Esophagus muscularis mucosa (tissue), 3 donors: ENCODE measurements at regions not wholly inside any gene's neighbourhood (a gene's known extent, or its start where the extent isn't known, plus 50 kb on each side); places are given as distances from the start of the nearest gene placed in this dataset.

Source experiments
- POLR2A ChIP-seq: fragments of 450-650 bp; IDR thresholded peaks from one replicate; pipeline ENCODE4 v1.6.1; 2017; ENCODE audit warnings: antibody characterized with exemption, moderate library complexity, mild to moderate bottlenecking, low read depth
- TF ChIP-seq, protein P1 (sequence below), 3 experiments: fragments of 200-600 bp in 2 of 3; fragments of 450-650 bp in 1 of 3; sonication (generic) in 2 of 3; IDR thresholded peaks; one replicate each; pipeline ENCODE4 v1.5.1; 2017 to 2019; ENCODE audit warnings: antibody characterized with exemption in 3 of 3, mild to moderate bottlenecking in 2 of 3, moderate library complexity in 1 of 3

DNA sequence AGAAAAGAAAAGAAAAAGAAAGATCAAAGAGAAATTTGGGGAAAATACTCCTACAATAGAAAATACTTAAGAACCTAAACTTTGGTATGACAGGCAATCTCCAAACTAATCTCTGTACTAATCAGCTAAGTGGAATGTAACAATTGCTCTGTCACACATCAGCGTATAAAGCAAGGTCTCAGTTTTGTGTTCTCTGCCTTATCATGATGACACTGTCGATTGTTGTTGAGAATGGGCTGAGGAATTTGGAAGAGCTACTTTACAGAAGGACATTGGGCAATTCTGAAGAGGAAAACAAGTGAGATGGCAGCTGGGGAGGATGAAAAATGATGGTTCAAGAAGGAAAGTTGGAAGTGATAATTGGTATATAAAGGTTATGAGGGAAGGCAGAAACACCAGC, 486.0 kb upstream of the HTR2C start:
- TF ChIP-seq, protein P1, sequence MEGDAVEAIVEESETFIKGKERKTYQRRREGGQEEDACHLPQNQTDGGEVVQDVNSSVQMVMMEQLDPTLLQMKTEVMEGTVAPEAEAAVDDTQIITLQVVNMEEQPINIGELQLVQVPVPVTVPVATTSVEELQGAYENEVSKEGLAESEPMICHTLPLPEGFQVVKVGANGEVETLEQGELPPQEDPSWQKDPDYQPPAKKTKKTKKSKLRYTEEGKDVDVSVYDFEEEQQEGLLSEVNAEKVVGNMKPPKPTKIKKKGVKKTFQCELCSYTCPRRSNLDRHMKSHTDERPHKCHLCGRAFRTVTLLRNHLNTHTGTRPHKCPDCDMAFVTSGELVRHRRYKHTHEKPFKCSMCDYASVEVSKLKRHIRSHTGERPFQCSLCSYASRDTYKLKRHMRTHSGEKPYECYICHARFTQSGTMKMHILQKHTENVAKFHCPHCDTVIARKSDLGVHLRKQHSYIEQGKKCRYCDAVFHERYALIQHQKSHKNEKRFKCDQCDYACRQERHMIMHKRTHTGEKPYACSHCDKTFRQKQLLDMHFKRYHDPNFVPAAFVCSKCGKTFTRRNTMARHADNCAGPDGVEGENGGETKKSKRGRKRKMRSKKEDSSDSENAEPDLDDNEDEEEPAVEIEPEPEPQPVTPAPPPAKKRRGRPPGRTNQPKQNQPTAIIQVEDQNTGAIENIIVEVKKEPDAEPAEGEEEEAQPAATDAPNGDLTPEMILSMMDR (IDR thresholded peaks at IDR 0.05), result no peak
- no peak for TF ChIP-seq POLR2A
